ENCODE measurements at regions not wholly inside any gene's neighbourhood (a gene's known extent, or its start where the extent isn't known, plus 50 kb on each side); places are given as distances from the start of the nearest gene placed in this dataset.

DNA sequence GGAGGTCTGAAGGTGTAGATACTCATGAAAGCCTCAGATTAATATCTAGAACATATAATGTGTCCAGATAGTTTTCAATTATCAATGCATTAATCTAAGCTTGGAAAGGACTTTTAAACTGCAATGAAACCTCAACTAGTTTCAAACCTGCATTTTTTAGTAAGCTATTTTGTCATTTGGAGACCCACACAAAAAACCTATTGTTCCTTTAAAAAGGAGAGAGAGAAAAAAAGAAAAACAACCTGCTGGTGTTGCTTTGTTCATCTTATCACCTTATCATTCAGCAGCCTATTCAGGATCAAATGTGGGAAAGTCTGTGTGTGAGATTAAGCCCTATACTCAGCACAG, 215.7 kb upstream of the PLEKHG7 start:
- TF ChIP-seq FOXP2 (optimal IDR thresholded peaks at IDR 0.05; ENCODE audit: control extremely low read depth, extremely low read length, insufficient read depth): no peak
- TF ChIP-seq POLR2AphosphoS5 (IDR thresholded peaks at IDR 0.05; ENCODE audit: borderline replicate concordance, low read depth, low read length): no peak
